Activated B cell treated with CpG ODN at 0.5 μM for 24 hours (primary cell): ENCODE measurements at regions not wholly inside any gene's neighbourhood (a gene's known extent, or its start where the extent isn't known, plus 50 kb on each side); places are given as distances from the start of the nearest gene placed in this dataset.

Experiments
- ATAC-seq: fragments of 200-7000 bp; cut with Tn5 transposase; one replicate; pipeline ENCODE4 v1.10.0; 2021; ENCODE audit warnings: low read depth, mild to moderate bottlenecking, moderate library complexity
- CTCF ChIA-PET: fragments of 350-600 bp; sonication (Branson Sonifier 250); formaldehyde crosslinking; loops from one replicate; lab custom pipeline; 2021; ENCODE audit warnings: antibody characterized with exemption; lab: Charles Lee
- POLR2A ChIA-PET: fragments of 350-600 bp; sonication (Branson Sonifier 250); formaldehyde crosslinking; loops from one replicate; lab custom pipeline; 2021; ENCODE audit warnings: antibody characterized with exemption; lab: Charles Lee
- DNase-seq: peaks from one replicate; pipeline ENCODE4 v3.0.0; 2022
- H3K27ac Mint-ChIP-seq: one replicate; pipeline ENCODE4 v1.8.0; 2020; ENCODE audit warnings: mixed read lengths
- H3K27me3 Mint-ChIP-seq: one replicate; pipeline ENCODE4 v1.8.0; 2021; ENCODE audit warnings: mixed read lengths
- H3K36me3 Mint-ChIP-seq: one replicate; pipeline ENCODE4 v1.8.0; 2021; ENCODE audit warnings: low read depth, mixed read lengths
- H3K4me1 Mint-ChIP-seq: one replicate; pipeline ENCODE4 v1.8.0; 2021; ENCODE audit warnings: mixed read lengths
- H3K4me3 Mint-ChIP-seq: one replicate; pipeline ENCODE4 v1.8.0; 2020; ENCODE audit warnings: mild to moderate bottlenecking, mixed read lengths
- H3K9me3 Mint-ChIP-seq: one replicate; pipeline ENCODE4 v1.8.0; 2020; ENCODE audit warnings: mixed read lengths
- intact Hi-C: fragments of 100-400 bp; cut with micrococcal nuclease; formaldehyde crosslinking; loops from one replicate; pipeline ENCODE4 v1.15.1; 2024
- TF ChIP-seq, protein P1 (sequence below): fragments of 200-600 bp; IDR thresholded peaks from one replicate; pipeline ENCODE4 v1.8.0; 2022; ENCODE audit warnings: antibody characterized with exemption, mild to moderate bottlenecking

GRCh38 chr12:111034886-111035577 is 114.7 kb upstream of the MYL2 start:
- intact Hi-C loops: no loop called here
- H3K4me3 Mint-ChIP-seq: peak overlapping the region; percentile 39
- no peak overlapping the region for H3K27ac Mint-ChIP-seq
- H3K9me3 Mint-ChIP-seq: no peaks in the 10 kb centered on the region
- POLR2A ChIA-PET: no interaction called here
- CTCF ChIA-PET: no interaction called here
- peaks cover 26% of the 10 kb centered on the region for H3K4me1 Mint-ChIP-seq
- peaks cover 68% of the 10 kb centered on the region for H3K27me3 Mint-ChIP-seq
- TF ChIP-seq, protein P1, sequence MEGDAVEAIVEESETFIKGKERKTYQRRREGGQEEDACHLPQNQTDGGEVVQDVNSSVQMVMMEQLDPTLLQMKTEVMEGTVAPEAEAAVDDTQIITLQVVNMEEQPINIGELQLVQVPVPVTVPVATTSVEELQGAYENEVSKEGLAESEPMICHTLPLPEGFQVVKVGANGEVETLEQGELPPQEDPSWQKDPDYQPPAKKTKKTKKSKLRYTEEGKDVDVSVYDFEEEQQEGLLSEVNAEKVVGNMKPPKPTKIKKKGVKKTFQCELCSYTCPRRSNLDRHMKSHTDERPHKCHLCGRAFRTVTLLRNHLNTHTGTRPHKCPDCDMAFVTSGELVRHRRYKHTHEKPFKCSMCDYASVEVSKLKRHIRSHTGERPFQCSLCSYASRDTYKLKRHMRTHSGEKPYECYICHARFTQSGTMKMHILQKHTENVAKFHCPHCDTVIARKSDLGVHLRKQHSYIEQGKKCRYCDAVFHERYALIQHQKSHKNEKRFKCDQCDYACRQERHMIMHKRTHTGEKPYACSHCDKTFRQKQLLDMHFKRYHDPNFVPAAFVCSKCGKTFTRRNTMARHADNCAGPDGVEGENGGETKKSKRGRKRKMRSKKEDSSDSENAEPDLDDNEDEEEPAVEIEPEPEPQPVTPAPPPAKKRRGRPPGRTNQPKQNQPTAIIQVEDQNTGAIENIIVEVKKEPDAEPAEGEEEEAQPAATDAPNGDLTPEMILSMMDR: no peak
- no peaks in the 10 kb centered on the region for H3K36me3 Mint-ChIP-seq
- no peak for DNase-seq
- ATAC-seq: no peak

- Mint-ChIP-seq H3K4me1 (peaks cover 26% of the 10 kb centered on the region), H3K27me3 (peaks cover 69% of the 10 kb centered on the region), H3K27ac (no peak within 1 kb of the TSS), H3K36me3 (no peaks in the 10 kb centered on the region), H3K4me3 (peak within 1 kb of the TSS; percentile 39), H3K9me3 (no peaks in the 10 kb centered on the region)
- DNase-seq: no peak
- intact Hi-C loops: no loop called here
- ChIA-PET POLR2A (interaction anchor here (0.5 kb wide), 1 partner anchor 431 kb away, joined by 4 read pairs; no protein-coding TSS in a partner anchor), CTCF (no interaction called here)
- TF ChIP-seq, protein P1: no peak
- no peak for ATAC-seq
These were observed 113.9 kb upstream of the MYL2 start, which contains the start of gene CUX2 for GRCh38 chr12:111034083-111034885. Gene CUX2, plus strand, starts transcription at chr12:111034165.

DNA sequence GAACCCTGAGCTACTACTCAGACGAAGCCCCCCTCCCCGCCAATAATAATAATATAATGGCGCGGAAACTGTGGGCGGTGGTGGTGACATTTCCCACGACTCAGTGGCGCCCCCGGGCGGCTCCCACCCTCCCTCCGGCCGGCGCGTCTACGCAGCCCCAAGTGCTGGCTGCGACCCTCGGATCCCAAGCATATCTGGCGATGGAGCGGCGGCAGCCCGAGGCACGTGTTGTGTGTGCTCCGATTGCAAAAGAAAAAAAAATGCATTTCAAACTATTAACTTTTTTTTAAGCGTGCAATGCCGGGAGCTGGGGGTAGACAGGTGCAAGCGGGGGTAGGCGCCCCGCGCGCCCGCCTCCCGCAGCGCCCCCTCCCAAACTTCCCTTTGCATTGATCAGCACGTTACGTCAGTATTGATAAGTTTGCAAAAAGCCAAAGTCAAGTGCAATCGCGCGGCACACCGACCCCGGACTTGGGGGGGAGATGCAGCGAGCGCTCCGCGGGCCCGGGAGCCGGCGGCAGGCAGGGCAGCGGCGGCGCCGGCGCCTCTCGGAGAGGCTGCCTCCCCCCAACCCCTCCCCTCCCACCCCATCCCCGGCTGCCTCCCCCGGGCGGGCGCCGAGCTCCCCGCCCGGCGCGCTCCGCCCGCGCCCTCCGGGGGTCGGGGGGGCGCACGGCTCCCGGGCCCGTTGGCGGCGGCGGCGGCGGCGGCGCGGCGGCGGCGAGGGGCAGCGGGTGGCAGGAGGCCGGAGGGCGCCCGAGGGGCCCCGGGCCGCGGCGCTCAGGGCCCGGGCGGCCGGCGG is 113.1 kb upstream of the MYL2 start:
- intact Hi-C loops: no loop called here
- ChIA-PET CTCF (no interaction called here), POLR2A (interaction anchor here (0.5 kb wide), 1 partner anchor 430 kb away, joined by 4 read pairs; no protein-coding TSS in a partner anchor)
- no peak for ATAC-seq
- Mint-ChIP-seq H3K27me3 (peaks cover 70% of the 10 kb centered on the region), H3K27ac (no peak overlapping the region), H3K4me1 (peaks cover 26% of the 10 kb centered on the region), H3K4me3 (no peak overlapping the region), H3K36me3 (no peaks in the 10 kb centered on the region), H3K9me3 (no peaks in the 10 kb centered on the region)
- DNase-seq: no peak
- TF ChIP-seq, protein P1: no peak

- Mint-ChIP-seq H3K36me3 (no peaks in the 10 kb centered on the region), H3K27me3 (peaks cover 68% of the 10 kb centered on the region), H3K4me3 (peak overlapping the region; percentile 1), H3K27ac (no peak overlapping the region), H3K4me1 (peaks cover 26% of the 10 kb centered on the region), H3K9me3 (no peaks in the 10 kb centered on the region)
- no peak for DNase-seq
- intact Hi-C loops: no loop called here
- TF ChIP-seq, protein P1: no peak
- CTCF ChIA-PET: no interaction called here
- POLR2A ChIA-PET: no interaction called here
- no peak for ATAC-seq
These were observed 112.2 kb upstream of the MYL2 start for GRCh38 chr12:111032591-111032919.
